HEK293T (cell line): ENCODE measurements at regions not wholly inside any gene's neighbourhood (a gene's known extent, or its start where the extent isn't known, plus 50 kb on each side); places are given as distances from the start of the nearest gene placed in this dataset.

Experiments used
- ARNT ChIP-seq: fragments of 450-650 bp; IDR thresholded peaks from 2 replicates; pipeline ENCODE4 v1.6.1; 2017; ENCODE audit warnings: mild to moderate bottlenecking
- BHLHE40 ChIP-seq: fragments of 450-650 bp; IDR thresholded peaks from 2 replicates; pipeline ENCODE4 v1.6.1; 2016; ENCODE audit warnings: mild to moderate bottlenecking, moderate library complexity, borderline replicate concordance
- CTBP1 ChIP-seq: fragments of 450-650 bp; IDR thresholded peaks from 2 replicates; pipeline ENCODE4 v1.6.1; 2016; ENCODE audit warnings: borderline replicate concordance
- ELF4 ChIP-seq: fragments of 450-650 bp; IDR thresholded peaks from 2 replicates; pipeline ENCODE4 v1.6.1; 2017; ENCODE audit warnings: antibody characterized with exemption
- FOXA1 ChIP-seq: fragments of 450-650 bp; IDR thresholded peaks from 2 replicates; pipeline ENCODE4 v1.6.1; 2016; ENCODE audit warnings: mild to moderate bottlenecking
- FOXK2 ChIP-seq: fragments of 450-650 bp; IDR thresholded peaks from 2 replicates; pipeline ENCODE4 v1.6.1; 2016; ENCODE audit warnings: mild to moderate bottlenecking
- FOXM1 ChIP-seq: fragments of 450-650 bp; IDR thresholded peaks from 2 replicates; pipeline ENCODE4 v1.6.1; 2017; ENCODE audit warnings: mild to moderate bottlenecking, borderline replicate concordance
- HDGF ChIP-seq: fragments of 450-650 bp; IDR thresholded peaks from 2 replicates; pipeline ENCODE4 v1.6.1; 2017; ENCODE audit warnings: antibody characterized with exemption, borderline replicate concordance
- LEF1 ChIP-seq: fragments of 450-650 bp; IDR thresholded peaks from 2 replicates; pipeline ENCODE4 v1.6.1; 2017; ENCODE audit warnings: mild to moderate bottlenecking, borderline replicate concordance
- PKNOX1 ChIP-seq: fragments of 450-650 bp; IDR thresholded peaks from 2 replicates; pipeline ENCODE4 v1.6.1; 2016
- SP1 ChIP-seq: fragments of 450-650 bp; IDR thresholded peaks from 2 replicates; pipeline ENCODE4 v1.6.1; 2017
- SUZ12 ChIP-seq: fragments of 450-650 bp; IDR thresholded peaks from 2 replicates; pipeline ENCODE4 v1.6.1; 2016; ENCODE audit warnings: mild to moderate bottlenecking
- TARDBP ChIP-seq: fragments of 450-650 bp; IDR thresholded peaks from 2 replicates; pipeline ENCODE4 v1.6.1; 2016
- ZNF384 ChIP-seq: fragments of 450-650 bp; IDR thresholded peaks from 2 replicates; pipeline ENCODE4 v1.6.1; 2016

- TF ChIP-seq FOXM1: no peak
- TF ChIP-seq BHLHE40: no peak
- no peak for TF ChIP-seq HDGF
- no peak for TF ChIP-seq CTBP1
- TF ChIP-seq FOXK2: no peak
- TF ChIP-seq SP1: no peak
- no peak for TF ChIP-seq ARNT
- no peak for TF ChIP-seq FOXA1
- TF ChIP-seq LEF1: no peak
- no peak for TF ChIP-seq ELF4
- TF ChIP-seq TARDBP: no peak
- TF ChIP-seq SUZ12: no peak
- no peak for TF ChIP-seq ZNF384
- TF ChIP-seq PKNOX1: no peak
Observed at GRCh38 chr2:4139731-4140130, 436.4 kb downstream of the DCDC2C start.
